ENCODE measurements at regions not wholly inside any gene's neighbourhood (a gene's known extent, or its start where the extent isn't known, plus 50 kb on each side); places are given as distances from the start of the nearest gene placed in this dataset.

- Histone ChIP-seq H3K4me3 (no peak overlapping the region), H3K4me1 (ENCODE audit: control insufficient read depth in 1 of 2, low read depth in 2 of 2) (peaks cover 6 to 15% of the 10 kb centered on the region in 2 donors), H3K9me3 (no peaks in the 10 kb centered on the region), H3K27me3 (replicated peaks; ENCODE audit: insufficient read depth) (no peaks in the 10 kb centered on the region), H3K36me3 (no peaks in the 10 kb centered on the region), H3K27ac (peak overlapping the region in 1 of 2 donors; percentile 68)
- DNase-seq (ENCODE audit: low spot score) = no peak
- no peak for TF ChIP-seq CTCF (IDR thresholded peaks at IDR 0.05)
- no peak for ATAC-seq (ENCODE audit: insufficient number of reproducible peaks, low FRiP score, low read depth)
These were observed 294.0 kb upstream of the AKR1E2 start for GRCh38 chr10:4532011-4532410.

GRCh38 chr10:4529266-4529665, 296.7 kb upstream of the AKR1E2 start:
- ATAC-seq (ENCODE audit: insufficient number of reproducible peaks, low FRiP score, low read depth) = no peak
- no peak overlapping the region for H3K4me3 ChIP-seq

GRCh38 chr10:4527281-4527970, 298.6 kb upstream of the AKR1E2 start:
- no peak for TF ChIP-seq CTCF (IDR thresholded peaks at IDR 0.05)
- Histone ChIP-seq H3K27ac (no peak overlapping the region), H3K4me3 (no peak overlapping the region), H3K4me1 (ENCODE audit: control insufficient read depth in 1 of 2, low read depth in 2 of 2) (peaks cover 14 to 17% of the 10 kb centered on the region in 2 donors), H3K27me3 (replicated peaks; ENCODE audit: insufficient read depth) (no peaks in the 10 kb centered on the region), H3K36me3 (no peaks in the 10 kb centered on the region), H3K9me3 (no peaks in the 10 kb centered on the region)
- ATAC-seq (ENCODE audit: insufficient number of reproducible peaks, low FRiP score, low read depth) (no peak), DNase-seq (ENCODE audit: low spot score) (no peak)

More at GRCh38 chr10:4529266-4529665, 296.7 kb upstream of the AKR1E2 start:
- Histone ChIP-seq H3K4me1 (ENCODE audit: control insufficient read depth in 1 of 2, low read depth in 2 of 2) (peaks cover 22 to 23% of the 10 kb centered on the region in 2 donors), H3K9me3 (no peaks in the 10 kb centered on the region), H3K36me3 (no peaks in the 10 kb centered on the region), H3K27me3 (replicated peaks; ENCODE audit: insufficient read depth) (no peaks in the 10 kb centered on the region), H3K27ac (no peak overlapping the region)
- no peak for DNase-seq (ENCODE audit: low spot score)
- TF ChIP-seq CTCF (IDR thresholded peaks at IDR 0.05) = no peak

- ATAC-seq (ENCODE audit: insufficient number of reproducible peaks, low FRiP score, low read depth) (no peak), DNase-seq (ENCODE audit: low spot score) (no peak)
- TF ChIP-seq CTCF (IDR thresholded peaks at IDR 0.05) = no peak
- no peak overlapping the region for H3K27ac ChIP-seq
- no peaks in the 10 kb centered on the region for H3K9me3 ChIP-seq
- peaks cover 10 to 17% of the 10 kb centered on the region in 2 donors for H3K4me1 ChIP-seq (ENCODE audit: control insufficient read depth in 1 of 2, low read depth in 2 of 2)
- H3K36me3 ChIP-seq = no peaks in the 10 kb centered on the region
- no peak overlapping the region for H3K4me3 ChIP-seq
- H3K27me3 ChIP-seq (replicated peaks; ENCODE audit: insufficient read depth) = no peaks in the 10 kb centered on the region
These were observed 299.7 kb upstream of the AKR1E2 start for GRCh38 chr10:4526311-4526731.

GRCh38 chr10:4525103-4525502, 300.9 kb upstream of the AKR1E2 start:
- Histone ChIP-seq H3K9me3 (no peaks in the 10 kb centered on the region), H3K27me3 (replicated peaks; ENCODE audit: insufficient read depth) (no peaks in the 10 kb centered on the region), H3K4me1 (ENCODE audit: control insufficient read depth in 1 of 2, low read depth in 2 of 2) (peaks cover 15 to 22% of the 10 kb centered on the region in 2 donors), H3K4me3 (no peak overlapping the region), H3K36me3 (no peaks in the 10 kb centered on the region), H3K27ac (no peak overlapping the region)
- TF ChIP-seq CTCF (IDR thresholded peaks at IDR 0.05) = no peak
- ATAC-seq (ENCODE audit: insufficient number of reproducible peaks, low FRiP score, low read depth) = no peak
- DNase-seq (ENCODE audit: low spot score) = no peak
